ENCODE measurements at regions not wholly inside any gene's neighbourhood (a gene's known extent, or its start where the extent isn't known, plus 50 kb on each side); places are given as distances from the start of the nearest gene placed in this dataset.

GRCh38 chr13:74040200-74040599 lies 94.0 kb downstream of the KLF12 start:
- DNase-seq, result peak in 1 of 3 donors; percentile 4

DNA sequence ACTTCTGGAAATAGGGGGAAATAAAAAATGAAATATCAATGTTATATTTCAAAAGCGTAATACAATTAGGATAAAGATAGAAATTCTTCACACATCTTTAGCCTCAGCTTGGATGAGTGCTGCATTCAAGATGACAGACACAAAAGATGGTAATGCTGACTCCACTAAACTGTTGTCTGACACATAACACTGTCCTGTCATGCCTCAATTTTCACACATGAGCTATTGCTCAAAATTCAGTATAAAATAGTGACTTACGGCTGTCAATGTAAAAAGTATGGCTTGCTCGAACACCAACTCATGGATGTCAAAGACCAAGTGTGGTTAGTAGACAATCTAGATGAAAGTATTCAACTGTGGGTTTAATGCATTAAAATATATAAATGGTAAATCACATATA lies 94.5 kb downstream of the KLF12 start:
- no peak for DNase-seq

DNA sequence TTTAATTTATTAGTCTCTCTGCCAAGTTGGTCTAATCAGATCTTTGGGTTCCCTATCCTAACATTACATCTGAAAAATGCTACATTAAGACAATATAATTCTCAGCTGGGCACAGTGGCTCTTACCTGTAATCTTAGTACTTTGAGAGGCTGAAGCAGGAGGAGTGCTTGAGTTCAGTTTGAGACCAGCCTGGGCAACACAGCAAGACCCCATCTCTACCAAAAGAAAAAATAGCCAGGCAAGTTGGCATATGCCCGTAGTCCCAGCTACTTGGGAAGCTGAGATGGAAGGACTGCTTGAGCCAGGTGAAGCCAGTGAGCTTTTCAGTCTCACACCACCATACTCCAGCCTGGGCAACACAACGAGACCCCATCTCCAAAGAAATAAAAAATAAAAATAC lies 95.0 kb downstream of the KLF12 start:
- no peak for DNase-seq

DNA sequence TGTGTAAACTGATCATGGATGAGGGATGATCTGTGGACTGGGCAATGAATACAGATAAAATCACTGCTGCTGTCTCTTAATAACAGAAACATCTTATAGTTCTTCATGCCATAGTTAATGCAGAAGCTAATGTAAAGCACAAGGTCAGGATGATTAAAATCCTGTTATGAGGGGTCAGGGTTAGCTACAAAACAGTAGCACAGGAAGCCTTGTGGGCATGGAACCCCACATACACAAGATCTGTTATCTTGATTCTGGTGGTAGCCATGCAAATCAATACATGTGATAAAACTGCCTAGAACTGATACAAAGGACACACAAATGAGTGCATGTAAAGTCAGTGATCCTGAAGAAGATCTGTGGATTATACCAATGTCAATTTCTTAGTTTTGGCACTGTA lies 96.4 kb downstream of the KLF12 start:
- DNase-seq, result no peak

GRCh38 chr13:74036373-74036772 lies 97.8 kb downstream of the KLF12 start:
- DNase-seq, result no peak

DNA sequence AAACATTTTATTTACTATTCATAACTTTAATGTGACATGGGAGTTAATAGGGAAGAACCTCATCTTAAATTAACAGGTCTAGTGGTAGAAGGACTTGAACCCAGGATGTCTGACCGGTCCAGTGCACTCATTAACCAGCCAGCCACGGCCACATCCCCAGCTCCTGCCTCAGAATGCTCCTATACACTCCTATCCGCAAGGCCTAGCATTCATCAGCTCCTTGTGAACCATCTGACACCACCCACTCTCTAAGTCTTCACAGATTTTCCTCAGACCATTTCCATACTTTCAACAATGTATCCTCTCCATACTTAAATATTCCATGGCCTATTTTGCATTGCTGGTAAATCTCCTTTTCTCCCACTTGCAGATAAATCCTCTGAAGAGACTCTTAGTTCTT lies 98.3 kb downstream of the KLF12 start:
- DNase-seq, result no peak

- DNase-seq, result no peak
Measured at GRCh38 chr13:74032325-74032724, 101.9 kb downstream of the KLF12 start.

GRCh38 chr13:74027161-74027779 lies 106.9 kb downstream of the KLF12 start:
- no peak for DNase-seq

DNA sequence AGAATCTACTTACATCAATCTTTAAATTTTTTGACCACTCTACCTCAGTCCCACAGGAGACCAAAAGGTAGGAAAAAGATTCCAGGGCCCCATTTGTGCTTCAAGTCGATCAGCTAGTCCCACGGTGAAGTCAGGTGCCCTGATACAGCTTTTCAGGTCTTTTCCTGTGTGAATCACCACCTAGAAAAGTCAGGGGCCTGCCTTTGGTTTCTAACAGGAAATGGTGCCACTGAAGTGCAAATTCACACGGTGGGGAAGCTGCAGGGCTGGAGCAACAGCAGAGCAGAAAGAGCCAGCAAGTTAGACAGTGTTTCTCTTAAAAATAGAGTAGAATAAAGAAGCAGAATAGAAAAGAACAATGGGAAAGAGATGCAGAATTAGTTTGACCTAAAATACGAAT lies 107.5 kb downstream of the KLF12 start:
- no peak for DNase-seq

DNA sequence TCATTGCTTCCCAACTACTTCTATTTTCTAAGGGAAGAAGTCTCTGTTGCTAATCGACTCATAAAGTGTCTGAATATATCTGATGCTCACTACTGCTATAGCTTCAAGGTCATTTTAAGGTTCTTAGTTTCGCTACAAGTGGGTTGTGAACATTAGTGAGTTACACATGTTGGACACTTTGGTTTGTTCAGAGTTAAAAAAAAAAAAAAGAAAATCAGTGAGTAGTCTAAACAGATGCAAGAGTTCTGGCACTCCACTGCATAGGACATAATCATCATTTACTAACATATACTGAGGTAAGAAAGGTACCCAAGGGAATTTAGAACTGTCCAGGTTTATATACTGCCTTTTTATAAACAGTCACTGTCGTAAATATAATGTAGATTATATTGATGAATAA lies 108.8 kb downstream of the KLF12 start:
- DNase-seq, result no peak

GRCh38 chr13:74024856-74025255 lies 109.3 kb downstream of the KLF12 start:
- no peak for DNase-seq

GRCh38 chr13:74024314-74024713 lies 109.9 kb downstream of the KLF12 start:
- no peak for DNase-seq

DNA sequence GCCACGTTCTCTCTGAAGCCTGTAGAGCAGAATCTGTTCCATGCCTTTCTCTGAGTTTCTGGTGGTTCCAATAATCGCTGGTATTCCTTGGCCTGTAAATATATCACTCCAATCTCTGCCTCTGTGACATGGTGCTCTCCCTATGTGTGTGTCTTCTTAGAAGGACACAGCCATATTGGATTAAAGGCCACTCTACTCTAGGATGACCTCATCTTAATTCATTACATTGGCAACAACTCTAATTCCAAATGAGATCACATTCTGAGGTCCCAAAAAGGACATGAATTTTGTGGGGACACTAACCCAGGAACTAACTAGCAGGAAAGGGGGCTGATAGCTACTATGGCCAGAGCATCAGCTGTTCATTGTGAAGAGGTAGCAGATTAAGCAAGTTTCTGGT lies 110.7 kb downstream of the KLF12 start:
- no peak for DNase-seq

DNA sequence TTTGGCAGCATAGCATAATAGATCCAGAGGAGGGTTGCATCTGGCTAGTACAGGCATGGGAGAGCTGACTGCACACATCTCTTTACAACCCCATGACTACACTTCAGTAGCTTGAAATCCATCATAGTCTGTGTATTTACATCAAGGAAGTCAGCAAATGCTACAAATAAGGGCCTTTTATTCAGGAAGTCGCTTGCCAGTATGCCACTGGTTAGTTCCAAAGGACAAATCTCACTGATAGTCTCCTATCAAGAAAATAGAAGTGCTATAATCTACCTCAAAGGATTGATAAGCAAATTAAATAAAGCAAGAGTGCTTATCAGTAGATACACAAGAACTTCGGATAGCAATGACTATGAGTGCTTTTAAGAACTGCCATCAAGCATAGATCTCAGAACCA lies 112.7 kb downstream of the KLF12 start:
- DNase-seq, result no peak

GRCh38 chr13:74018062-74018431 lies 116.2 kb downstream of the KLF12 start:
- no peak for DNase-seq

- DNase-seq, result no peak
Measured at GRCh38 chr13:74017301-74018061, 116.7 kb downstream of the KLF12 start.

- DNase-seq, result no peak
Measured at GRCh38 chr13:74015137-74015536, 119.1 kb downstream of the KLF12 start.

GRCh38 chr13:74009100-74009668 lies 125.0 kb downstream of the KLF12 start:
- DNase-seq, result no peak

DNA sequence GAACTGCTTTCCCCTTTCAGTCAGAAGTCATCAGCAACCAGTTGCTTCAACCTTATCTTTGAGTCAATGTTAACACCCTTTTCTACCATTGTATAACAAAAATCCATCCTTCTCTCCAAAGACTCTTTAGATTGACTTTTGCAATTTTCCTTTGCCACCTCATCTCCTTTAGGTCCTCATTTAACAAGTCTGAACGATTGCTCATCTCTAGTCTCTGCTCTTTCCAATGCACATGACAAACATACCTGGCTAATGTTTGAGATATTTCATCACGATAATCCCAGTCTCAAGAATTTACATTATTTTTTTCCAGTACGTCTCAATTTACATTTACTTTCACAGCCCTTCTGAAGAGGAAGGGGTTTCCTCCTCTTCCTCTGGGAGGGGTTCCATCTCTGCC lies 127.5 kb downstream of the KLF12 start:
- DNase-seq, result no peak

DNA sequence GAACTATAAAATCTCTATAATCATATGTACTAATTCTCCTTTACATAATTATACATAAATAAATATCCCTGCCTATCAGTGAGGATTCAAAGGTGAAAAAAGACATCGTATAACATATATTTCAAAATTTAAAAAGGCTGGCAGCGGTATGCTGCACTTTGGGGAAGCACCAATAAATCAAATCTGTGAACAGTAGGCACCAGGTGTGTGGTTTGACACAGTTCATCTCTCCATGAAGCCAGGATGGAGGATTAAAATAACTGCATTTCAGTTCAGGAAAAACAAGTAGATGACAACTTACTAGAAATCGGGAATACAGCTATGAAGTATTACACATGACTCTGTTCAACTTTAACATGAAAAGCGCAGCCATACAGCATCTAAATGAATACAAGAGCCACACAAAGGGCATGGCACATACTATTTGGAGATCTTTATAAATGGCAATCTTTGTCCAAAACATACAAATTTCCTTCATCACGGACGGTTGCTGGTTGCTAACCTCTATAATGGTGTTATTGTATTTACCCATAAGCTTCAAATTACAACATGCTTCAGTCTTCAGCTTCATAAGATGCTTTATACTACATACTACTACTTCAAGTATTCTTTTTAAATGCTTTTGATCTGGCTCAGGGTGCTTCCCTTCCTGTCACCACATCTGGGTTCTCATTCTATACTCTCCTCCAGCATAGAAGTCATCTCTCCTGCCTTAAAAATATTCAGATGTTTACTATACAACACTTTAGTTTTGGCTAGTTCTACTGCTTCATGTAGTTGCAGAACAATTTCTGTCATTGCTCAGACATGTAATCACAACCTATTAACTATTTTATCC lies 128.7 kb downstream of the KLF12 start:
- no peak for DNase-seq

- no peak for DNase-seq
Measured at GRCh38 chr13:74004109-74004508, 130.1 kb downstream of the KLF12 start.

DNA sequence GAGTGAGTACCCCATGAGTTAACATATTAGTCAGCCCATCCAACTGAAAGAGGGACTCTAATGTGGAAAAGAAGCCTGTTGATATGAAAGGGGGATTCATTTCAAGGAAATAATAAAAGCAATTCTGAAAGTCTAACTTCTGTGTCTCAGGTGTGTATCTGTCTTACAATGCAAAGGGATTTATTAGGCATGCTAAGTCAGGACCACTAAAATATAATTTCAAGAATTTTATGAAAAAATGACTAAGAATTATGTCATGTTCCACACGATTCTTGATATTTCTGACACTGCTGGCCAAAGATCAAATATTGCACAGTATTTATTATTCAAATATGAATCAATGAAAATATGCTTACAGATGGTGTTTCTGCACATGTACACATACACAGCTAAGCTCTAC lies 130.8 kb downstream of the KLF12 start:
- no peak for DNase-seq

- no peak for DNase-seq
Measured at GRCh38 chr13:74000876-74001275, 133.3 kb downstream of the KLF12 start.

DNA sequence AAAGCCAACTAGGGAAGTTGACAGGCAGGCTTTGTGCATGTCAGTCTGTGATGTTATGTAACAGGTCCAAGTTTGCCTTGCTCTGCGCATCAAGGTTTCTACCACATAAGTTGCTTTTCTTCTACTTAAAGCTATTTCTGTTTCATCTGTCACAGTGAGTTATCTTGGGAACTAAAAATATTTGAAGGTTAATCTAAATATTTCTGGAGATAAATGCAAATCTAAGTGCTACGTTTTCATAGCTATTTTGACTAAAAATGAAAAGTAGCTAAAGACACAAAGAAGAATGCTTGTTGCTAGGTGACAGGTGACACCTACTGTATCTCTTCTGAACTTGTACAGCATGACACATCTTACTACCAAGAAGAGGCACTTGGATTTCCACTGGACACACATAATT lies 135.6 kb downstream of the KLF12 start:
- no peak for DNase-seq

All from suppressor macrophage treated with lipopolysaccharide for 1 hour (primary cell).